ELF-1 (cell line): ENCODE measurements at regions not wholly inside any gene's neighbourhood (a gene's known extent, or its start where the extent isn't known, plus 50 kb on each side); places are given as distances from the start of the nearest gene placed in this dataset.
A peak's percentile ranks its signal among the peaks of the same experiment; 100 is the strongest.

Experiments
- DNase-seq: peaks from one replicate; pipeline ENCODE4 v3.0.0-alpha.2; 2016; ENCODE audit warnings: low read depth, low spot score

DNA sequence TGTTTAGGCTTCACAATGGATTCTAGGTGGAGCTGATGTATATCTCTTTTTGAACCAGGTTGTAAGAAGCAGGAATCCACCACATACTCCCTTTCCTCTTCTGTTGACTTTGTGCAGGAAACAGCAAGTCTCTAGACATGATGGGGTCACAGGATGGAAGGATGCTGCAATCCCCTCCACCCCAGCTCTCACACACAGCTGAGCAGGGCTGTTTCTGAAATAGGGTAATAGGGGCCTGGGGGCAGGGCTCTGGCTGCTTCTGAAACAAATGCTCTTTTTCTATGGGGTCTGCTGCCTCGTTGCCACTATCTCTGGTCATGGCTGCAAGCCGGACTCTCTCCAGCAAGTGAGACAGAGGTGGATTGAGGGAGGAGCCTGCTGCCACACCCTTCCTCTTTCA is 148.9 kb downstream of the SOX11 start:
- DNase-seq: no peak

- DNase-seq: no peak
Observed at GRCh38 chr2:5842326-5842725, 150.1 kb downstream of the SOX11 start.

DNA sequence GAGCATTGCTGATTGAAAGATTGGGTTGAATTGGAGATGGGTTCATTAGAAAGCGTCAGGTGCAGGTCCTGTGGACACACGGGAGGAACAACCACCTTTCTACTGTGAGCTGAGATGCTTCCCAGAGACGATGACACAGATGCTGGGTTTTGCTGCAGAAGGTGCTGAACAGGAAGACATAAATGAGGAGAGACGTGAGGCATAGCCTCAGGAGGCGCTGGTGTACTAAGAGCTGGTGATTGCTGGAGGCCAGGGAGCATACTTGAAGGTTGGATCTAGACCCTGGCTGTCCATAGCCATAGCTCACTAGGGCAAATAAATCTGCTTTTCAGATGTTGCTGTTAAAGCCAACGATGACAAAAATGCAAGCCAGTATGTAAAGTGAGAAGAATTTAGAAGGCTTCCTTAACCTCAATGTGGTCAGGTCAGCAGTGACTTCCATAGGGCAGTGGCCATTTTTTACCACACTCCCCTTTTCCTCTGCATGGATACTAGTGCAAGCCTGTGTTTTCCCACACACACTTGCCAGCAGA is 153.7 kb downstream of the SOX11 start:
- DNase-seq: no peak

DNA sequence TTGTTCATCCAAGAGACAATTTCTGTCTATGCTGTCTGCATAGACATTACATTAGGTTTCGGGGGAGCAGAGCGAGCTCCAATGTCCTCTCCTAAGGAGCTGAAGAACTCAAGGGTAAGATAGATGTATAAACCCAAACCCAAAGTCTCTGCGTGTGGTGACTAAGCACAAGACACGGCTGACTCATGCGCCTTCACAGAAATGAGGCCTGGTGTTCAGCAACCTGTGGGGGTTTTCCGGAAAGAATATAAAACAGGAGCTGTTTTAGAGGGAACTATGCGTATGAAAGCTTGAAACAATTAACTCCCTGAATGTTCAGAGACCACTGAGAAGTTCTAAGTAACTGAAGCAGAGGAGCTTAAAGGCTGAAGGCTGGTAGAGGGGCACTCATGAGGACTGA is 154.7 kb downstream of the SOX11 start:
- DNase-seq: no peak

DNA sequence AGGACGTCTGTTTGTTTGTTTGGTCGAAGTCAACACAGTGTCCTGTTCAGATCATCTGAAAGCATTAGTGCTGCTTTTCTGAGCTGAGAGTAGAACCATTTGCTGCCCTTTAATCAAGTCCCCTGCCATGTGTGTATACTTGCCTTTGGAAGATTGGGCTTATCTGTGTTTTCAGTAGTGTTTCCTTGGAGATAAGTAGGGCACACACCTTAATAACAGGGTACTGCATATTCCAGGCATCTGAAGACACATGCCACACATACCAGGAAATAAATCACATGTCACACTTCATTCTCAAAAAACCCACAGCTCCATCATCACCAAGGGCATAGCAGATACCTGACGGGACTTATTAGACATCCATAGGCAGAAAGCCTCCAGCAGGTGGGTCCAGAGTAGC is 157.4 kb downstream of the SOX11 start:
- no peak for DNase-seq

DNA sequence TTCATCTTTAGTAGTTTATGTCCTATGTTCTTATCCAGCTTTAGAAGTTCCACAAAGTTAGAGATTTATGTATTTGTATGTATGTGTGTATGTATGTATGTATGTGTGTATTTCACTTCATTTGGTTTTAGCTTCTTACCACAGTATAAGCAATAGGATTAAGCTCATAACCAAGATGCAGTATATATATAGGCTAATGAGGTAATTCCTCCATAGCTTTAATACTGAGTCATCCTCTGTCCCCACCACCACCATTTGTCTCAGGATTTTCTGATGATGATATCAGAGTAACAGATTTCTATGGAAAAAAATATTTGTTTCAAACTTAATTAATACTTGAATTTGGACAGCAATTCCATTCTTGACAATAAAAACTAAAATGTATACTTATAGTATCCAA is 159.2 kb downstream of the SOX11 start:
- no peak for DNase-seq

DNA sequence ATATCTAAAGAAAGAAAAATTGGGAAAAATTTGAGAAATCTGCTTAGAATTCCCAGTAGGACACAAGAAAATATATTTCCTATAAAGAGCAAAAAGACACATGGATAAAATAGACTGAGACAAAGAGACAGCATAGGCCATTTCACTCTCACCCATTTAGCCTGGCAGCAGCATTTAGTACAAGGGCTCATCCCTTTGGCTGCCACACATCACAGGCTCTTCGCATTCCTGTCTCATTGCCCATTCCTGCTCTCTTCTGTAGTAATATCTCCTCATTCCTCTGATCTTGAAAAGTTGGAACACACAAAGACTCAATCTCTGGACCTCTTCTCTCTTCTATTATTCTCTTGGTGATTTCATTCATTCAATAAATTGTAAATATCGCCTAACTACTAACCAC is 162.6 kb downstream of the SOX11 start:
- DNase-seq: no peak

DNA sequence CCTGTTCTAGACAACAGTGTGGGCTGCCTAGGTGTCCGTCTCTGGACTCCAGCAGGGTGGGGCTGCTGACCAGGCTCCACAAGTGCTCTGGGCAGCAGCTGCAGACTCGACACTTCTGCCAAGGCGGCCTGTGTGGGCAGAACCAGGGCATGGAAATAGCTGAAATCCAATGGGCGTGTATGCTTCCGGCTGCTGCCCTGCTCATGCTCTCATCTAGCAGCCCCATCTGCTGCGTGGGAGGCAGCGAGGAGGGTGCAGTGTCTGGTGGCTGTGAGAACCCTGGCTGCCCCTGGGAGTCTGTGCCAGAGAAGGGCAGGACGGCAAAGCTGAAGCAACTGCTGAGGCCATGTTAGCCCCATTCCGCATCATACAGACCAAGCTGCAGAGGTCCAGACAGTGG is 174.9 kb downstream of the SOX11 start:
- DNase-seq: no peak

GRCh38 chr2:5868931-5869330 is 176.7 kb downstream of the SOX11 start:
- DNase-seq: peak; percentile 77

GRCh38 chr2:5869936-5870335 is 177.8 kb downstream of the SOX11 start:
- DNase-seq: no peak

- no peak for DNase-seq
Observed at GRCh38 chr2:5877360-5877759, 185.2 kb downstream of the SOX11 start.

GRCh38 chr2:5885451-5886173 is 193.4 kb downstream of the SOX11 start:
- no peak for DNase-seq

GRCh38 chr2:5886462-5886861 is 194.3 kb downstream of the SOX11 start:
- DNase-seq: no peak

- no peak for DNase-seq
Observed at GRCh38 chr2:5888126-5888525, 195.9 kb downstream of the SOX11 start.

- no peak for DNase-seq
Observed at GRCh38 chr2:5889519-5889918, 197.3 kb downstream of the SOX11 start.

DNA sequence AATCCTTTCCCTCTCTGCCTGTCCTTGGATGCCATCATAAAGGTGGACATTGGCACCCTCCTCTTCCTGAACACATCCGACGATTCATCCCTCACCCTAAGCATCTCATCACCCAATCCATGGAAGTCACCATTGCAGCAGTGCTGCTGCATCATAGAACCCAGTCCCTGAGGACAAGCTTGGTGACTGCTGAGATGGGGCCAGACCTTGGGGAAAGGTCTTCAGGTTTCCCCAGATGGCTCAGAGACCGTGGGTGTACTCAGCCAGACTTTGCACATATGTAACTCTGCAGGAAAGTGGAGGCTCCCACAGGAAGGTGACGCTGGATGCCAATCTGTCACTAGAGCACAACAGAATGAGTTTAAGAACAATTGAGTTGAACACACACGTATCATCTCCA is 202.2 kb downstream of the SOX11 start:
- DNase-seq: no peak

DNA sequence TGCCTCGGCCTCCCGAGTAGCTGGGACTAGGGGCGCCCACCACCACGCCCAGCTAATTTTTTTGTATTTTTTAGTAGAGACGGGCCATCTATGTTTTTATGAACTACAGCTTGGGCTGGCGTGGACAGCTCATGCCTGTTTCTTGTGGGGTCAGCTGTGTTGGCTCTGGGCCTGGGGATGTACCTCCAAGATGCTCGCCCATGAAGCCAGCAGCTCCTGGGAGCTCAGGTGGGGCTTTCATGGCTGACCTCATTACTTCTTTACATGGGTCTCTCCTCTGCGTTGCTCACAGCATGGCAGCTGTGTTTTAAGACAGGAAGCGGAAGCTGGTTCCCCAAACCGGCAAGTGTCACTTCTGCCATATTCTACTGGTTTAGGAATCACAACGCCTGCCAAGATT is 203.1 kb downstream of the SOX11 start:
- no peak for DNase-seq

DNA sequence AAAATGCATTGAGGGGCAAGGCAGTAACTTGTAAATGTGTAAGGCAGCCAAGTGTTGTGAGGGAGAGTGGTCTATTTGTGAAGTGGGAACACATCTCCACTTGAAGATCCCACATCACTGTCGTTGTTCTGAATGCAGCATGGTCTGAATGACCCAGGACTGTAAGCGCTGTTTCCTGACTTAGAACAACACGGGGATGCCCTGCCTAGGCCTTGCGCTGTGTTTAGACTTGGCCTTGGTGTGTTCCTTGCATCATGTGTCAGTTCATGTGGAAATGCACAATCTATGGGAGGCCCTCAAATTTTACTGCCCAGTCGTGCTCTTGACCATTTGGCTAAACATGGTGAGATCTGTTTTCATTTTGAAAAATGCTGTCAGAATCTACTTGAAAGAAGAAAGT is 205.1 kb downstream of the SOX11 start:
- no peak for DNase-seq

GRCh38 chr2:5898667-5899066 is 206.5 kb downstream of the SOX11 start:
- no peak for DNase-seq

DNA sequence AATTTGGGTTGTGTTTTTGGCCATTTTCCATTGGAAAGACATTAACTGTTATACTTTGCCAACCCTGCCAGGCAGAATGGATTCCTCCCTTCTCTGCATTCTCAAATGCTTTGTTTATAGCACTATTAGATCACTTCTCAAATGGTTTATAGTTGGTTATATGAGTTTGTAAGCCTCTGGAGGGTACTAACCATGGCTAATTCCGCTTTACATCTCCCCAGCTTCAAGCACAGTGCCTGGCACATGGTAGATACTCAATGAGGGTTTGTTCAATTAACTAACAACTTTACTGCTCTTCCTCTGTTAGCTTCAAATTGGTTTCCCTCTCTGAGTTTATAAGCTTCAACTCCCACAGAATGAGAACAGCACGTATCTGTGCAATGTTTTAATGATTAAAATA is 213.5 kb downstream of the SOX11 start:
- DNase-seq: no peak

- no peak for DNase-seq
Observed at GRCh38 chr2:5908071-5908470, 215.9 kb downstream of the SOX11 start.

GRCh38 chr2:5911718-5912117 is 219.5 kb downstream of the SOX11 start:
- DNase-seq: no peak

GRCh38 chr2:5913711-5914395 is 221.7 kb downstream of the SOX11 start:
- peak; percentile 33 for DNase-seq
